ENCODE measurements at regions not wholly inside any gene's neighbourhood (a gene's known extent, or its start where the extent isn't known, plus 50 kb on each side); places are given as distances from the start of the nearest gene placed in this dataset.

DNA sequence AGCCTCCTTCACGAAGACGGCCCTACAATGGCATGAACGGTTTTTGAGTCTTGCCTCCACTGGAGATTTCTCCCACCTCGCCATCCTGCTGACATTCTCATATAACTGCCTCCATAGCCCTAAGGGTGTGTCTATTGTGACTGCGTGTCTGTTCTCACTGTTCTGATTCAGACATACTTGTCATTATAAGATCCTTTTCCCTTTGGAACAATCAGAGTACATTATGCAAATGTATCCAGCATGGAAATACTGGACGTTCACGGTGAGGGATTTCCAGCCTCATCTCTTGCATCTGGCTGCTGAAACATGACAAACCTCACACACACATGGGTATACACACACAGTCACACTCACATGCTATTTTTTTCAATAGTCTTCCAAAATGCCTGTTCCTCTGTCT, 402.1 kb downstream of the DIRAS2 start:
- CTCF ChIA-PET (ENCODE audit: unreplicated experiment) = no interaction called here
- TF ChIP-seq EZH2phosphoT487 (IDR thresholded peaks at IDR 0.05; ENCODE audit: borderline replicate concordance, low read depth, low read length) = no peak
- TF ChIP-seq, protein P1, sequence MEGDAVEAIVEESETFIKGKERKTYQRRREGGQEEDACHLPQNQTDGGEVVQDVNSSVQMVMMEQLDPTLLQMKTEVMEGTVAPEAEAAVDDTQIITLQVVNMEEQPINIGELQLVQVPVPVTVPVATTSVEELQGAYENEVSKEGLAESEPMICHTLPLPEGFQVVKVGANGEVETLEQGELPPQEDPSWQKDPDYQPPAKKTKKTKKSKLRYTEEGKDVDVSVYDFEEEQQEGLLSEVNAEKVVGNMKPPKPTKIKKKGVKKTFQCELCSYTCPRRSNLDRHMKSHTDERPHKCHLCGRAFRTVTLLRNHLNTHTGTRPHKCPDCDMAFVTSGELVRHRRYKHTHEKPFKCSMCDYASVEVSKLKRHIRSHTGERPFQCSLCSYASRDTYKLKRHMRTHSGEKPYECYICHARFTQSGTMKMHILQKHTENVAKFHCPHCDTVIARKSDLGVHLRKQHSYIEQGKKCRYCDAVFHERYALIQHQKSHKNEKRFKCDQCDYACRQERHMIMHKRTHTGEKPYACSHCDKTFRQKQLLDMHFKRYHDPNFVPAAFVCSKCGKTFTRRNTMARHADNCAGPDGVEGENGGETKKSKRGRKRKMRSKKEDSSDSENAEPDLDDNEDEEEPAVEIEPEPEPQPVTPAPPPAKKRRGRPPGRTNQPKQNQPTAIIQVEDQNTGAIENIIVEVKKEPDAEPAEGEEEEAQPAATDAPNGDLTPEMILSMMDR (conservative IDR thresholded peaks at IDR 0.05; ENCODE audit: low read length) = no peak
- H3K9me3 ChIP-seq (ENCODE audit: low read length) = no peaks in the 10 kb centered on the region

DNA sequence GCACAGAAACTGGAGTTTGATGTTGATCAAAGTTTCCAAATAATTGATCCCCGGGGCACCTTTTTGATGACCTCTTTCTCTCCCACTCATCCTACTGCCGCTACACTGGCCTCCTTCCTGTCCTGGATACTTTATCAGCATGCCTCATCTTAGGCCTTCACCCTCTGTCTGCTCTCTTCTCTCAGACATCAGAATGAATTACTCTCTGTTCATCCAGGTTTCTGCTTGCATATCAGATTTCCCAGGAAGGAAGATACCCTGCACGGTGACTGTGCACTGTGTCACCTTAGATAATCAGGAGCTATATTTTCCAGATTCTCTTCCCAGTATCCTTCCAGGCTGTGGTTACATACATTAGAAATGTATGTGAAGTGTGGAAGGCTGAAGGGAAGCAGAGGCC, 397.0 kb downstream of the DIRAS2 start:
- H3K79me2 ChIP-seq (ENCODE audit: insufficient read depth, low read depth, low read length) = no peaks in the 10 kb centered on the region
- BruUV-seq (replicated peaks) = no TSS peak
- POLR2A ChIA-PET = interaction anchor here (1.0 kb wide), 1 partner anchor 17 kb away, joined by 3 read pairs; no protein-coding TSS in a partner anchor

More for the DNA sequence above, 402.1 kb downstream of the DIRAS2 start:
- intact Hi-C loops (cut with micrococcal nuclease; ENCODE audit: unreplicated experiment) = no loop called here
- Histone ChIP-seq H4K20me1 (ENCODE audit: insufficient read depth, low read length) (no peaks in the 10 kb centered on the region), H3K36me3 (ENCODE audit: insufficient read depth, low read length) (no peaks in the 10 kb centered on the region), H3K27ac (ENCODE audit: low read depth, low read length, poor library complexity, severe bottlenecking) (no peak overlapping the region), H3K4me2 (ENCODE audit: low read length) (no peak overlapping the region), H3K79me2 (ENCODE audit: insufficient read depth, low read depth, low read length) (no peaks in the 10 kb centered on the region), H3K4me1 (ENCODE audit: insufficient read depth, low read length, poor library complexity, severe bottlenecking) (no peaks in the 10 kb centered on the region), H2AFZ (ENCODE audit: low read length) (no peak overlapping the region), H3K4me3 (ENCODE audit: low read depth, low read length, poor library complexity, severe bottlenecking) (no peak overlapping the region), H3K9me2 (ENCODE audit: insufficient read depth, low read length) (no peaks in the 10 kb centered on the region)
- POLR2A ChIA-PET = no interaction called here
- BruUV-seq (replicated peaks) = no TSS peak
- DNase-seq (ENCODE audit: low spot score) = no peak

DNA sequence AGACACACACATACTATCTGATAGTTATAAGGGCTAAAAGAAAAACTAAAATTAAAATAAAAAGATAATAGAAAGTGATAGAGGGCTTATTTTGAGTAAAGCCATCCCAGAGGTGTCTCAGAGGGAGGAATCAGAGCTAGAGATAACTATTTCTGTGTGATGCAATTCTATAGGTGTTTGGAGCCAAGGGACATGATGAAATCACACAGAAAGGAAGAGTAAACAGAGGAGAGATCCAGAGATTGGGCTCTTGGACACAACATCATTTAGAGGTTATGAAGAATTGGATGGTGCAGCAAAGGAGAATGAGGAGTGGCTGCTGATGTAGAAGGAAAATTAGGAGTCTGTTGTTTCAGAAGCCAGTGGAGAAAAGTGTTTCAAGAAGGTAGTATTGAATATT, 393.5 kb downstream of the DIRAS2 start:
- Histone ChIP-seq H3K79me2 (ENCODE audit: insufficient read depth, low read depth, low read length) (no peaks in the 10 kb centered on the region), H2AFZ (ENCODE audit: low read length) (no peak overlapping the region), H3K4me2 (ENCODE audit: low read length) (no peak overlapping the region), H4K20me1 (ENCODE audit: insufficient read depth, low read length) (no peaks in the 10 kb centered on the region), H3K4me3 (ENCODE audit: low read depth, low read length, poor library complexity, severe bottlenecking) (no peak overlapping the region), H3K9me3 (ENCODE audit: low read length) (no peaks in the 10 kb centered on the region), H3K36me3 (ENCODE audit: insufficient read depth, low read length) (no peaks in the 10 kb centered on the region), H3K4me1 (ENCODE audit: insufficient read depth, low read length, poor library complexity, severe bottlenecking) (no peaks in the 10 kb centered on the region), H3K27ac (ENCODE audit: low read depth, low read length, poor library complexity, severe bottlenecking) (no peak overlapping the region), H3K9me2 (ENCODE audit: insufficient read depth, low read length) (no peaks in the 10 kb centered on the region)
- POLR2A ChIA-PET = no interaction called here
- intact Hi-C loops (cut with micrococcal nuclease; ENCODE audit: unreplicated experiment) = no loop called here
- CTCF ChIA-PET (ENCODE audit: unreplicated experiment) = no interaction called here
- DNase-seq (ENCODE audit: low spot score) = no peak
- TF ChIP-seq, protein P1 (conservative IDR thresholded peaks at IDR 0.05; ENCODE audit: low read length) = no peak
- no peak for TF ChIP-seq EZH2phosphoT487 (IDR thresholded peaks at IDR 0.05; ENCODE audit: borderline replicate concordance, low read depth, low read length)
- BruUV-seq (replicated peaks) = no TSS peak

More for the DNA sequence above, 397.0 kb downstream of the DIRAS2 start:
- no peaks in the 10 kb centered on the region for H3K36me3 ChIP-seq (ENCODE audit: insufficient read depth, low read length)
- H2AFZ ChIP-seq (ENCODE audit: low read length) = no peak overlapping the region
- H4K20me1 ChIP-seq (ENCODE audit: insufficient read depth, low read length) = no peaks in the 10 kb centered on the region
- H3K4me3 ChIP-seq (ENCODE audit: low read depth, low read length, poor library complexity, severe bottlenecking) = no peak overlapping the region
- no peak for DNase-seq (ENCODE audit: low spot score)
- CTCF ChIA-PET (ENCODE audit: unreplicated experiment) = no interaction called here
- intact Hi-C loops (cut with micrococcal nuclease; ENCODE audit: unreplicated experiment) = no loop called here
- H3K9me3 ChIP-seq (ENCODE audit: low read length) = no peaks in the 10 kb centered on the region
- H3K9me2 ChIP-seq (ENCODE audit: insufficient read depth, low read length) = no peaks in the 10 kb centered on the region
- no peak overlapping the region for H3K27ac ChIP-seq (ENCODE audit: low read depth, low read length, poor library complexity, severe bottlenecking)
- no peaks in the 10 kb centered on the region for H3K4me1 ChIP-seq (ENCODE audit: insufficient read depth, low read length, poor library complexity, severe bottlenecking)
- H3K4me2 ChIP-seq (ENCODE audit: low read length) = no peak overlapping the region
- TF ChIP-seq EZH2phosphoT487 (IDR thresholded peaks at IDR 0.05; ENCODE audit: borderline replicate concordance, low read depth, low read length) = no peak
- TF ChIP-seq, protein P1 (conservative IDR thresholded peaks at IDR 0.05; ENCODE audit: low read length) = no peak

Data from OCI-LY7 (cell line).